HG03095 (cell line): ENCODE measurements at regions not wholly inside any gene's neighbourhood (a gene's known extent, or its start where the extent isn't known, plus 50 kb on each side); places are given as distances from the start of the nearest gene placed in this dataset.
"Not testable (repeated sequence)": the region's sequence is repeated elsewhere in the genome, so short reads cannot be mapped to it uniquely, and the experiment has no call there.

Source experiments
- ATAC-seq: cut with Tn5 transposase; IDR thresholded peaks from one replicate; pipeline ENCODE4 v1.9.1; 2021; ENCODE audit warnings: moderate library complexity; ENCODE audit not compliant: unreplicated experiment

DNA sequence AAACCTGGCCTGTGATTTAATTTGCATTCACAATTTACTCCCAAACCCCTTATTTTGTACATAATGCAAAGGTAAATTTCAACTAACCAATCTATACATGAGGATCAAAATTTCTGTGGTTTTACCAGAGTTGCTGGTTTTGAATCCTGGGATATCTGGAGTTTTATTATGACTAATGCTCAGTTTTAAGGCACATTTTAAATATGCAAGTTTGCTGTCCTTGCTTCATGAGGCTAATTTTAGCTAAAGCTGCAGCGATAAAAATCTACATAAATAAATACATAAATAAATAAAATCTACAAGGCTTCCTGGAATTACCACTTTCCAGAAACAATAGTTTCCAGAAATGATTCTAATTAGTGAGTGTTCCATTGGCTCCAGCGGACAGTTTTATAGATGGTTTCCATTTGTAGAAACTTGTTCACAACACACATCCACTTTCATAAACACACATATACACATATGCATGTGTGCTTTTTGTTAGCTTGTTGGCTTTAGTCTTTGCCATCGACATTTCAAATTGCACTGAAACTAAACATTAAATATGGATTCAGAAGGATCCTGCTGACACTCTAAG lies 339.5 kb upstream of the NRP1 start:
- no peak for ATAC-seq

- no peak for ATAC-seq
Measured at GRCh38 chr10:33669904-33670303, 335.4 kb upstream of the NRP1 start.

DNA sequence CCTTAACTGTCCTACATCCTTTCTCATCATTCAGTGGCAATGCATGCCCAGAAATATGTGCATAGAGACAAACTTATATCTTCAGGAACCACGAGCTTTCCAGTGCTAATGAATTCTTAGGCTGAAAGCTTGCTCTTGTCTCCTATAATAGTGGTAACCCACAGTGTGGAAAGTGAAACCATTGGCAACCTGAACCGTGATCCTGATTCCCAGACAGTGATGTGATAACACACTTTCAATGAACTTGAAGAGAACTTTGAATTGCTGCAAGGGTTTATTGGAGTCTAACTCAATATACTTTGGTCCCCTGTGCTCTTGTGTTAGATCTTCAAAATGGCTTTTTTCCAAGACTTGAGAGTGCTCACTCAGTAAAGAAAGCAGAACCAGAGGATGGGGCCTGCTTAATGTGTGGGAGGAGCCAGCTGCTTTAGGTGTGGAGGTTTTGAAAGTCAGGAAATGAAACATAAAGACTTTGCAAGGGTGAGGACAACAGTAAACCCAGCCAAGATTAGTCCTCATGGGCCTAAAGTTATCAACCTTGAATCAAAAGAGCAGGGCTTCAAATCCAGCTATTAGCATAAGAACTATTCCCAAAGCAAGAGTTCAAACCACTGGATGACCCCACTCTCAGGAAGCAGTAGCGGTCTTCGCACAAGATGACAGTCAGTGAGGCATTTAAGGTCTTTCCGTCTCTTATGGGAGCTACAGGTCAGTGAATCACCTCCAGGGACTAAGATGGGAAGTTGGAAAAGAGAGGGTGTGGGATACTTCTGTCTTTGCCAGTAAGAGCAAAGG lies 332.4 kb upstream of the NRP1 start:
- ATAC-seq, result no peak

DNA sequence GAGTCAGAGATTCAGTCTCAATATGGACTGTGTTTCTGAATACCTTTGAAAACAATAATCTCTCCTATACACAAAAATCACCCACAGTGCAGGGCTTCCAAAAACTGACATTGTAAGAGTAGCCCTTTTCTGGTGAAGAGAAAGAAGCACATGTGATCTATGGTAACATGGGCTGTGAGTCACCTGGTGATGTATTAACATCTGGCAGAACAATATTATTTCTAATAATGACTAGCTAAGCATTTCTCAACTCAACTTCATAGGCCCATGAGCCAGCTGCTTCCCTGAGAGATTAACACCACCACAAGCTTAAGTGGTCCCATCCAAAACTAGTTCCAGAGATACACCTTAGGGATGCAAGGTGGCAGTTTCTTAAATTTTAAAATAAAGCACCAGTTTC lies 331.0 kb upstream of the NRP1 start:
- ATAC-seq, result no peak

DNA sequence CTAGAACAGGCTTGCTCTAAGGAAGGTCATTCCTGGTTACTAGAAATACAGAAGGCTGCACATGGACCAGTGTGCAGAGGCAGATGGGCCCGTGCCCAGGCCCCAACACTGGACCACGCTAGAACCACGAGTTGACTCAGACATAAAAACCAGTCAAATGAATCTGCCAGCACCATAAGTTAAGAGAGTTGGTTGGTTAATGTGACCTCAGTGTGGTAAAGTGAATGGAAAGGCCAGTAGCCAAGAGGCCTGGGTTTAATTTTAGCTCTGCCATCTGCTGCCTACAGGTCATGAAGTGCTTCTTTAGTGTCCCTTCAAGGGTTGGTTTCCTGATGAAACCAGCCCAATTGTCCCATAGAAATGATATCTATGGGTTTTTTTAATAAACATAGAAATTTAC lies 329.6 kb upstream of the NRP1 start:
- no peak for ATAC-seq

- ATAC-seq, result no peak
Measured at GRCh38 chr10:33661580-33662336, 327.3 kb upstream of the NRP1 start.

- ATAC-seq, result no peak
Measured at GRCh38 chr10:33660329-33660728, 325.9 kb upstream of the NRP1 start.

DNA sequence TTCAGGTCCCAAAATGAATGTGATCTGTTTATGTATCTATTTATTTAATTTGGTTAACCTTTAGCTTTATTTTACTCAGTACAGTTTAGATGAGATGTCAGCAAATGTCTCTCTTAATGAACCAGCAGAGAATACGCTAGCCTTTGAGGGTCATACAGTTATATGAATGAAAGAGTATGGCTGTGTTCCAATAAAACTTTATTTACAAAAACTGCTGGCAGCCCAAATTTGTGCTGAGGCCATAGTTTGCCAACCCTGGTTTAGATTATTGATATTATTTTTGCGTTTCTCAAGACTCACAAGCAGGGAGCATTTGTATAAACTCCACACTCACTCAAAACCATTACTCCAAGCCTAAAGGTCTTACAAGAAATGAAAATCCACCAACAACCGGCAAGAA lies 323.4 kb upstream of the NRP1 start:
- no peak for ATAC-seq

GRCh38 chr10:33657154-33657908 lies 322.9 kb upstream of the NRP1 start:
- no peak for ATAC-seq

- no peak for ATAC-seq
Measured at GRCh38 chr10:33655921-33656320, 321.5 kb upstream of the NRP1 start.

DNA sequence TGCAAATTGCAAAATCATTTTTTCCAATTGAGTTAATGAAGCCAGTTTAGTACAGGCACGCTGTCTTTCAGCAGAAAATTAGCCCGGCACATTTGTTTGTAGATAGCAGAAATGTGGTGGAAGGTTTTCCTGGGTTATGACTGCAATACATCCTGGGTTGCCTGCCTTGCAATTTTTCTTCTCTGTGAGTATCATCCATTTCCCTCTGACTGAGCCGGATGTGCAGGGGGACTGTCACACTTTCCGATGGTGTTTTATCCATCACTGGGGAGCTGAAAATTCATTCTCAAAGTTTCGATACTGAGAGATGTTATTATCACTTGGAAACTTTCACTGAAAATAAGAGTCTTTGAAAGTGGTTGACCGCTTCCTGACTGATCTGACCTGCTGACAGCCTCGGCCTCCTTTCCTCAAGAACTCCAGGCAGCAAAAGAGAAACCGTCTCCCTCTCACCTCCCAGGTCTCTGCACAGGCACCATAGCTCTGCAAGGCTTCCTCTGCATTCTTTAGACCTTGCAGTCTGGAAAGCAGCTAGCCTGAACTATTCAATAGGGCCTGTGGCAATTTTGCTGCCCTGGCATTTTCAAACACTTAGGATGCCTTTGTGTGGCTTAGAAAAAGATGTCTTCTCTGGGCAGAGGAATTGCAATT lies 320.8 kb upstream of the NRP1 start:
- ATAC-seq, result no peak

DNA sequence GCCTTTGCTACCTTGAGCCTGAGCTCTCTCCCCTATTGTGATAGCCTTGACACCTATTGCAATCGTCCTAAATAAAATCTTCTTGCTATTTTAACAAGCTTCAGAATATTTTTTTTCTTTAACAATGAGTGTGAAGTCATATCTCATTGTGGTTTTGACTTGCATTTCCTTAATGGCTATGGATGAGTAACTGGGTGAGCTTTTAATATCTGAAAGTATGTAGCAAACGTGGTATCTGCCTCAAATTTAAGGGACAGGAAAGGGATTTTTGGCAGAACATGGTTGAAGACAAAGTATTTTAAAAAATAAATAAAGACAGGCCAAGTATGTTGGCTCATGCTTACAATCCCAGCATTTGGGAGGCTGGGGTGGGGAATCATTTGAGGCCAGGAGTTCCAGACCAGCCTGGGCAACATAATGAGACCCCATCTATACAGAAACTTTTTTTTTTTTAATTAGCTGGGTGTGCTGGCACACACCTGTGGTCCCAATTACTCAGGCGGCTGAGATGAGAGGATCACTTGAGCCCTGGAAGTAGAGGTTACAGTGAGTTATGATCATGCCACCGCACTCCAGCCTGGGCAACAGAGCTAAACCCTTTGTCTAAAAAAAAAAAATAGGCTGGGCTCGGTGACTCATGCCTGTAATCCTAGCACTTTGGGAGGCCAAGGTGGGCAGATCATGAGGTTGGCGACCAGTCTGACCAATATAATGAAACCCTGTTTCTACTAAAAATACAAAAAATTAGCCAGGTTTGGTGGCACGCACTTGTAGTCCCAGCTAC lies 319.3 kb upstream of the NRP1 start:
- no peak for ATAC-seq

DNA sequence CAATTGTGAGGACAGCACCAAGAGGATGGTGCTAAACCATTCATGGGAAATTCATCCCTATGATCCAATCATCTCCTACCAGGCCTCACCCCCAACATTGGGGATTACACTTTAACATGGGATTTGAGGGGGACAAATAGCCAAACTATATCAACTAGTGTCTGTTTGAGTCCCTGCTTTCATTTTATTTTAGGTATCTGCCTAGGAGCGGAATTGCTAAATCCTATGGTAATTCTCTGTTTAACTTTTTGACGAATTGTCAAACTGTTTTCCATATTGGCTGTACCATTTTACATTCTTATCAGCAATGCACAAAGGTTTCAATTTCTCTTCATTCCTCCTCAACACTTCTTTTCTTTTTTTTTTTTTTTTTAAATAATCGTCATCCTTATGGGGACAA lies 318.4 kb upstream of the NRP1 start:
- ATAC-seq, result no peak

GRCh38 chr10:33650131-33650530 lies 315.7 kb upstream of the NRP1 start:
- ATAC-seq, result not testable (repeated sequence)

GRCh38 chr10:33643042-33643441 lies 308.6 kb upstream of the NRP1 start:
- no peak for ATAC-seq

GRCh38 chr10:33638891-33639290 lies 304.4 kb upstream of the NRP1 start:
- ATAC-seq, result no peak

GRCh38 chr10:33638374-33638773 lies 303.9 kb upstream of the NRP1 start:
- ATAC-seq, result no peak

GRCh38 chr10:33635967-33636515 lies 301.6 kb upstream of the NRP1 start:
- ATAC-seq, result no peak

- no peak for ATAC-seq
Measured at GRCh38 chr10:33632432-33632831, 298.0 kb upstream of the NRP1 start.

DNA sequence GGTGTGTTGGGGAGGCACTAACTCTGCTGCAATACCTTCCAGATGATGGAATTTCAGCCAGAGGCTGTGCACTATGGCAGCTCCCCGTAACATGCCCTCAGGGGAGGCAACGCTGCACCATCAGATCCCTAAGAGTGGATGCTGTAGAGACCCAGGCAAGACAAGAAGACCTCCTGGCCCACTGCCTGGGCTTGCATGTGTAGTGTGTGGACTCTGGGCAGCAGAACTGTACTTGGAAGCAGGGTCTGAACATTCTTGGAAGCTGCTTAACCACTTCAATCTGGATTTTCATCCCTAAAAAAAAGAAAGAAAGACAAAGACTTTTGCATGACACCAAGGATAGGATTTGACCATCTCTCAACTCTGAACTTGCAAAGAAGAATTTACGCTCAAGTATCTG lies 297.5 kb upstream of the NRP1 start:
- no peak for ATAC-seq
